ENCODE measurements at regions not wholly inside any gene's neighbourhood (a gene's known extent, or its start where the extent isn't known, plus 50 kb on each side); places are given as distances from the start of the nearest gene placed in this dataset.

DNA sequence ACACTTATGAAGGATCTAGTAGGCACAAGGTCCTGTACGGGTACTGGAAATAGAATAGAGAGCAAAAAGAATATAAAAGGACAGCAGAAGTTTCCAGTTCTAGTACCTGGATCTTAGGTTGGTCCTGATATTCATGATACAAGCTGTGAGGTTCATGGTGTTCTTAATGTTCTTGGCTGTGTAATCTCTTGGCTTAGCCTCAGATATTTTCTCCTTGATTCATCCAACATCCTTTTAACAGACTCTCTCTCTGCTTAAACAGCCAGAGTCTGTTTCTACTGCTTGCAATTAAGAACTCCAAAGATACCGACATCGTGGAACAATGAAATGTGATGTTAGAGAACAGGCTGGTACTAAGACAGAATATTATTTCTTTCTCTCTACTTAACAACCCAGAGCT, 49.9 kb downstream of the CNTN3 start:
- no peak for TF ChIP-seq EP300 (IDR thresholded peaks at IDR 0.05)
- TF ChIP-seq, protein P1, sequence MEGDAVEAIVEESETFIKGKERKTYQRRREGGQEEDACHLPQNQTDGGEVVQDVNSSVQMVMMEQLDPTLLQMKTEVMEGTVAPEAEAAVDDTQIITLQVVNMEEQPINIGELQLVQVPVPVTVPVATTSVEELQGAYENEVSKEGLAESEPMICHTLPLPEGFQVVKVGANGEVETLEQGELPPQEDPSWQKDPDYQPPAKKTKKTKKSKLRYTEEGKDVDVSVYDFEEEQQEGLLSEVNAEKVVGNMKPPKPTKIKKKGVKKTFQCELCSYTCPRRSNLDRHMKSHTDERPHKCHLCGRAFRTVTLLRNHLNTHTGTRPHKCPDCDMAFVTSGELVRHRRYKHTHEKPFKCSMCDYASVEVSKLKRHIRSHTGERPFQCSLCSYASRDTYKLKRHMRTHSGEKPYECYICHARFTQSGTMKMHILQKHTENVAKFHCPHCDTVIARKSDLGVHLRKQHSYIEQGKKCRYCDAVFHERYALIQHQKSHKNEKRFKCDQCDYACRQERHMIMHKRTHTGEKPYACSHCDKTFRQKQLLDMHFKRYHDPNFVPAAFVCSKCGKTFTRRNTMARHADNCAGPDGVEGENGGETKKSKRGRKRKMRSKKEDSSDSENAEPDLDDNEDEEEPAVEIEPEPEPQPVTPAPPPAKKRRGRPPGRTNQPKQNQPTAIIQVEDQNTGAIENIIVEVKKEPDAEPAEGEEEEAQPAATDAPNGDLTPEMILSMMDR (IDR thresholded peaks at IDR 0.05), result no peak
- no peak for TF ChIP-seq POLR2AphosphoS5 (IDR thresholded peaks at IDR 0.05)
- no peak for TF ChIP-seq POLR2A (IDR thresholded peaks at IDR 0.05)

DNA sequence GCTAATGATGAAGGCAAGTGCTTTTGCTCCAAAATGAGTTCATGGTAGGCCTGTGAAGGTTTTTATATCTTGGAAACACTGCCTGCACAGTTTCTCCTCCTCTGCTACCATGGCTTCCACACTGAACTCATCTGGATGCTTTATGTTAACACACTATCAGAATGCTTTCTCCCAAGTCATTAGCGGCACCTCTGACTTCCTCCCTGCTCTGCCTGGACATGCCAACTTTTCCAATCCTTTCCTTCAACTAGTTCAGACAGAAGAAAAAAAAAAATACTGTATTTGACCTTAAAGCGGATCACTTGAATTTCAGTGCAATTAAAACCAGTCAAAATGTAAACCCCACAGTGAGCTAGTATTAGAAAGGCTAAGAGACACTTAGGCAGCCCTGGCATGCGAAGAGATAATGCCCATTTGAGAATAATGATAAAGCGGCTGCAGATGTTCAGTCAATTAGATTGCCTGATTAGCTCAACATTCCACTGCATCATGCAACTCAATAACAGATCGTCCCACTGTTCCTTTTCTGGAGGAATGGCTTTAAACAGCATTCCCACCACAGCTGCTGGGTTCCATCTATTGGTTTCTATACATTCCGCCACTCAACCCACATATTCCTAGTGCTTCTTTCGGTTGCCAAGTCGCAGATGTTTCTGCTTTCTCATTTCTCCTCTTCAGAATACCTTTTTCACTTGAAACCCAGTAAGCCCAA, 51.7 kb downstream of the CNTN3 start:
- H3K27me3 ChIP-seq, result no peaks in the 10 kb centered on the region
- intact Hi-C loops (cut with DNase I; ENCODE audit: low total_unique reads), result no loop called here
- H3K27ac ChIP-seq, result no peak overlapping the region
- no peak for DNase-seq
- H3K9me3 ChIP-seq, result peaks cover 0 to 8% (median 0%) of the 10 kb centered on the region in 4 donors
- no peak overlapping the region for H3K4me3 ChIP-seq
- no peaks in the 10 kb centered on the region for H3K4me1 ChIP-seq
- TF ChIP-seq POLR2A (IDR thresholded peaks at IDR 0.05), result no peak
- TF ChIP-seq, protein P1 (IDR thresholded peaks at IDR 0.05), result no peak
- TF ChIP-seq EP300 (IDR thresholded peaks at IDR 0.05), result no peak
- no peak for TF ChIP-seq POLR2AphosphoS5 (IDR thresholded peaks at IDR 0.05)
- H3K36me3 ChIP-seq, result no peaks in the 10 kb centered on the region
- 85 to 92% (median 90%) methylated on average over 8 of the region's 8 CpGs for WGBS, 5 donors

More for the DNA sequence above, 49.9 kb downstream of the CNTN3 start:
- intact Hi-C loops (cut with DNase I; ENCODE audit: low total_unique reads), result no loop called here
- 87 to 97% (median 94%) methylated on average over 3 of the region's 3 CpGs for WGBS, 5 donors
- no peaks in the 10 kb centered on the region for H3K36me3 ChIP-seq
- DNase-seq, result no peak
- H3K4me3 ChIP-seq, result no peak overlapping the region
- no peak overlapping the region for H3K27ac ChIP-seq
- no peaks in the 10 kb centered on the region for H3K4me1 ChIP-seq
- no peaks in the 10 kb centered on the region for H3K27me3 ChIP-seq
- peaks cover 0 to 8% (median 0%) of the 10 kb centered on the region in 4 donors for H3K9me3 ChIP-seq

DNA sequence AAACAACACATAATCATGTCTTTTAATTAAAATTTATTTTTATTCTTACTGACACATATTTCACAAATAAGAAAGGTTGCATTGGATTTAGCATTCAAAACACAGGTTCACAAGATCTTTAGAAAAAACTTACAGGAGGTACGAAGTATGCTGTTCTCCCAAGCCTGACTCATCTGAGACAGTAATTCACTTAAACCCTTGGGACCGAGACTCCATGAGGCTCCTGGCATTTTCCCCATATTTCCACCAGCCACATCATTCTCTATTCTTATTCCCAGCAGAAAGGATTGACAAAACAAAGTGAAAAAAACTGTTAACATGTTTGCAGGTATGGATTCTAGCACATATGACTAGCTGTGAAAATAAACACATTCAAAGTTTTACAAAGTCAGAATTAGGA, 52.6 kb downstream of the CNTN3 start:
- H3K36me3 ChIP-seq, result no peaks in the 10 kb centered on the region
- no peak for TF ChIP-seq EP300 (IDR thresholded peaks at IDR 0.05)
- no peak for TF ChIP-seq POLR2A (IDR thresholded peaks at IDR 0.05)
- TF ChIP-seq, protein P1 (IDR thresholded peaks at IDR 0.05), result no peak
- TF ChIP-seq POLR2AphosphoS5 (IDR thresholded peaks at IDR 0.05), result no peak
- no peaks in the 10 kb centered on the region for H3K4me1 ChIP-seq
- intact Hi-C loops (cut with DNase I; ENCODE audit: low total_unique reads), result no loop called here
- H3K9me3 ChIP-seq, result peaks cover 0 to 8% (median 0%) of the 10 kb centered on the region in 4 donors
- H3K27ac ChIP-seq, result no peak overlapping the region
- 74 to 92% (median 87%) methylated on average over 2 of the region's 2 CpGs for WGBS, 5 donors
- no peak for DNase-seq
- no peaks in the 10 kb centered on the region for H3K27me3 ChIP-seq
- H3K4me3 ChIP-seq, result no peak overlapping the region

DNA sequence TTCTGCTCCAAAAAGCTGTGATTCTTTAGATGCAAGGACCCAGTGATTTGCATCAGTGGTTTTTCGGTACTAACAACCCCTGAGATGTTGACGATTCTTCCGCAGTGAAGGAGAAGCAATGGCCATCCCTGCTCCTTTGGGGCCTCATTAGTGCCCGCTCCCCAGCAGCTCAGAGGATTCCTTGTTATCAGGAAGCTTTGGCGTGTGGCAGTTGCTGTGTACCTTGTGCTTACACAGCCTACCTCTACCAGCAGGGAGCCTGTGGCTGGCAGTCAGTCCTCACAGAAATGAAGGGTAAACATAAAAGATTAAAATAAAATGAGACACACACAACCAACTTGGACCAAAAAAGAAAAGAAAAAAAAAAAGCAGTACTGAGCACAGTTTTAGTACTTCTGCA, 55.2 kb downstream of the CNTN3 start:
- Histone ChIP-seq H3K9me3 (peaks cover 0 to 4% (median 0%) of the 10 kb centered on the region in 4 donors), H3K36me3 (no peaks in the 10 kb centered on the region), H3K27me3 (no peaks in the 10 kb centered on the region), H3K4me1 (no peaks in the 10 kb centered on the region), H3K27ac (no peak overlapping the region), H3K4me3 (no peak overlapping the region)
- TF ChIP-seq EP300 (IDR thresholded peaks at IDR 0.05) (no peak), POLR2A (IDR thresholded peaks at IDR 0.05) (no peak), POLR2AphosphoS5 (IDR thresholded peaks at IDR 0.05) (no peak)
- TF ChIP-seq, protein P1 (IDR thresholded peaks at IDR 0.05), result no peak
- intact Hi-C loops (cut with DNase I; ENCODE audit: low total_unique reads), result no loop called here
- DNase-seq, result peak; percentile 20 to 34
- WGBS, 5 donors, result 34 to 64% (median 50%) methylated on average over 5 of the region's 5 CpGs

Measured in stomach (tissue), 8 donors.